PC-9 (cell line): ENCODE measurements at regions not wholly inside any gene's neighbourhood (a gene's known extent, or its start where the extent isn't known, plus 50 kb on each side); places are given as distances from the start of the nearest gene placed in this dataset.

Source experiments
- EZH2 ChIP-seq: fragments of 200-600 bp; sonication (generic); IDR thresholded peaks from 2 replicates; pipeline ENCODE4 v1.8.0; 2017; ENCODE audit warnings: antibody characterized with exemption, low read depth
- TF ChIP-seq, protein P1 (sequence below): fragments of 200-600 bp; sonication (generic); conservative IDR thresholded peaks from 2 replicates; pipeline ENCODE4 v1.6.1; 2017; ENCODE audit warnings: mixed run types, antibody characterized with exemption, mild to moderate bottlenecking, moderate library complexity

- no peak for TF ChIP-seq EZH2
- TF ChIP-seq, protein P1, sequence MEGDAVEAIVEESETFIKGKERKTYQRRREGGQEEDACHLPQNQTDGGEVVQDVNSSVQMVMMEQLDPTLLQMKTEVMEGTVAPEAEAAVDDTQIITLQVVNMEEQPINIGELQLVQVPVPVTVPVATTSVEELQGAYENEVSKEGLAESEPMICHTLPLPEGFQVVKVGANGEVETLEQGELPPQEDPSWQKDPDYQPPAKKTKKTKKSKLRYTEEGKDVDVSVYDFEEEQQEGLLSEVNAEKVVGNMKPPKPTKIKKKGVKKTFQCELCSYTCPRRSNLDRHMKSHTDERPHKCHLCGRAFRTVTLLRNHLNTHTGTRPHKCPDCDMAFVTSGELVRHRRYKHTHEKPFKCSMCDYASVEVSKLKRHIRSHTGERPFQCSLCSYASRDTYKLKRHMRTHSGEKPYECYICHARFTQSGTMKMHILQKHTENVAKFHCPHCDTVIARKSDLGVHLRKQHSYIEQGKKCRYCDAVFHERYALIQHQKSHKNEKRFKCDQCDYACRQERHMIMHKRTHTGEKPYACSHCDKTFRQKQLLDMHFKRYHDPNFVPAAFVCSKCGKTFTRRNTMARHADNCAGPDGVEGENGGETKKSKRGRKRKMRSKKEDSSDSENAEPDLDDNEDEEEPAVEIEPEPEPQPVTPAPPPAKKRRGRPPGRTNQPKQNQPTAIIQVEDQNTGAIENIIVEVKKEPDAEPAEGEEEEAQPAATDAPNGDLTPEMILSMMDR, result no peak
Measured at GRCh38 chr16:9300252-9300651, 208.8 kb downstream of the HAPSTR1 start.
